GM03348 (cell line): ENCODE measurements at regions not wholly inside any gene's neighbourhood (a gene's known extent, or its start where the extent isn't known, plus 50 kb on each side); places are given as distances from the start of the nearest gene placed in this dataset.
"Not testable (repeated sequence)": the region's sequence is repeated elsewhere in the genome, so short reads cannot be mapped to it uniquely, and the experiment has no call there.

Source experiments
- DNase-seq: peaks from one replicate; pipeline ENCODE4 v3.0.0; 2012; ENCODE audit warnings: low spot score

- no peak for DNase-seq
Observed at GRCh38 chr2:183623227-183623626, 499.0 kb downstream of the NUP35 start.

GRCh38 chr2:183630964-183631363, 506.7 kb downstream of the NUP35 start:
- no peak for DNase-seq

GRCh38 chr2:183656121-183656520, 531.9 kb downstream of the NUP35 start:
- DNase-seq, result no peak

GRCh38 chr2:183665425-183665824, 541.2 kb downstream of the NUP35 start:
- no peak for DNase-seq

- DNase-seq, result no peak
Observed at GRCh38 chr2:183666031-183666430, 541.8 kb downstream of the NUP35 start.

GRCh38 chr2:183671233-183671632, 547.0 kb downstream of the NUP35 start:
- no peak for DNase-seq

GRCh38 chr2:183678908-183679307, 554.7 kb downstream of the NUP35 start:
- DNase-seq, result no peak

GRCh38 chr2:183680573-183680972, 556.3 kb downstream of the NUP35 start:
- no peak for DNase-seq

- no peak for DNase-seq
Observed at GRCh38 chr2:183684686-183685085, 560.4 kb downstream of the NUP35 start.

- no peak for DNase-seq
Observed at GRCh38 chr2:183696028-183696427, 571.8 kb downstream of the NUP35 start.

GRCh38 chr2:183709829-183710228, 585.6 kb downstream of the NUP35 start:
- no peak for DNase-seq

- no peak for DNase-seq
Observed at GRCh38 chr2:183718246-183718645, 594.0 kb downstream of the NUP35 start.

GRCh38 chr2:183723278-183723677, 599.0 kb downstream of the NUP35 start:
- DNase-seq, result no peak

- no peak for DNase-seq
Observed at GRCh38 chr2:183729380-183729779, 605.1 kb downstream of the NUP35 start.

- no peak for DNase-seq
Observed at GRCh38 chr2:183740241-183740640, 616.0 kb downstream of the NUP35 start.

GRCh38 chr2:183752571-183752970, 628.3 kb downstream of the NUP35 start:
- no peak for DNase-seq

- no peak for DNase-seq
Observed at GRCh38 chr2:183759033-183759432, 634.8 kb downstream of the NUP35 start.

- no peak for DNase-seq
Observed at GRCh38 chr2:183773775-183774174, 649.5 kb downstream of the NUP35 start.

GRCh38 chr2:183780072-183780471, 655.8 kb downstream of the NUP35 start:
- no peak for DNase-seq

- DNase-seq, result no peak
Observed at GRCh38 chr2:183782436-183782835, 658.2 kb downstream of the NUP35 start.

GRCh38 chr2:183788796-183789195, 664.6 kb downstream of the NUP35 start:
- DNase-seq, result not testable (repeated sequence)

- not testable (repeated sequence) for DNase-seq
Observed at GRCh38 chr2:183792165-183792924, 668.1 kb downstream of the NUP35 start.

- DNase-seq, result no peak
Observed at GRCh38 chr2:183798535-183798934, 674.3 kb downstream of the NUP35 start.

- no peak for DNase-seq
Observed at GRCh38 chr2:183799761-183800160, 675.5 kb downstream of the NUP35 start.
